ENCODE measurements at regions not wholly inside any gene's neighbourhood (a gene's known extent, or its start where the extent isn't known, plus 50 kb on each side); places are given as distances from the start of the nearest gene placed in this dataset.

- H3K36me3 ChIP-seq (ENCODE audit: insufficient read depth, low read length, poor library complexity, severe bottlenecking) = no peaks in the 10 kb centered on the region
- no peak for TF ChIP-seq EZH2 (IDR thresholded peaks at IDR 0.05; ENCODE audit: borderline replicate concordance, low read depth, low read length, poor library complexity, severe bottlenecking)
- no peak for TF ChIP-seq CTCF (conservative IDR thresholded peaks at IDR 0.05; ENCODE audit: low read depth, low read length)
- peaks cover 41% of the 10 kb centered on the region for H3K27me3 ChIP-seq (replicated peaks; ENCODE audit: insufficient read depth, low read depth, low read length, poor library complexity)
- BruUV-seq (replicated peaks) = no TSS peak
- H3K4me1 ChIP-seq (ENCODE audit: insufficient read depth, low read length, poor library complexity, severe bottlenecking) = no peaks in the 10 kb centered on the region
- no peaks in the 10 kb centered on the region for H3K9me3 ChIP-seq (ENCODE audit: low read depth, low read length, poor library complexity, severe bottlenecking)
- intact Hi-C loops (cut with micrococcal nuclease; ENCODE audit: unreplicated experiment) = no loop called here
- POLR2A ChIA-PET (ENCODE audit: low non-redundant PET) = no interaction called here
- no peak overlapping the region for H3K4me3 ChIP-seq (ENCODE audit: low read depth, low read length, poor library complexity, severe bottlenecking)
- no peak overlapping the region for H3K27ac ChIP-seq (ENCODE audit: low read depth, low read length, poor library complexity, severe bottlenecking)
- no peak for DNase-seq (ENCODE audit: low spot score)
- CTCF ChIA-PET = no interaction called here
Measured at GRCh38 chr2:51472783-51473182, 440.9 kb upstream of the NRXN1 start.

- ChIA-PET CTCF (no interaction called here), POLR2A (ENCODE audit: low non-redundant PET) (no interaction called here)
- H3K4me3 ChIP-seq (ENCODE audit: low read depth, low read length, poor library complexity, severe bottlenecking) = no peak overlapping the region
- H3K4me1 ChIP-seq (ENCODE audit: insufficient read depth, low read length, poor library complexity, severe bottlenecking) = no peaks in the 10 kb centered on the region
- no peak overlapping the region for H3K27ac ChIP-seq (ENCODE audit: low read depth, low read length, poor library complexity, severe bottlenecking)
- no TSS peak for BruUV-seq (replicated peaks)
- TF ChIP-seq EZH2 (IDR thresholded peaks at IDR 0.05; ENCODE audit: borderline replicate concordance, low read depth, low read length, poor library complexity, severe bottlenecking) (no peak), CTCF (conservative IDR thresholded peaks at IDR 0.05; ENCODE audit: low read depth, low read length) (no peak)
- no peaks in the 10 kb centered on the region for H3K9me3 ChIP-seq (ENCODE audit: low read depth, low read length, poor library complexity, severe bottlenecking)
- DNase-seq (ENCODE audit: low spot score) = no peak
- H3K36me3 ChIP-seq (ENCODE audit: insufficient read depth, low read length, poor library complexity, severe bottlenecking) = no peaks in the 10 kb centered on the region
- intact Hi-C loops (cut with micrococcal nuclease; ENCODE audit: unreplicated experiment) = no loop called here
- H3K27me3 ChIP-seq (replicated peaks; ENCODE audit: insufficient read depth, low read depth, low read length, poor library complexity) = peaks cover 41% of the 10 kb centered on the region
Measured at GRCh38 chr2:51472300-51472699, 440.4 kb upstream of the NRXN1 start.

GRCh38 chr2:51469102-51469501 is 437.2 kb upstream of the NRXN1 start:
- H3K27ac ChIP-seq (ENCODE audit: low read depth, low read length, poor library complexity, severe bottlenecking) = no peak overlapping the region
- BruUV-seq (replicated peaks) = no TSS peak
- H3K9me3 ChIP-seq (ENCODE audit: low read depth, low read length, poor library complexity, severe bottlenecking) = no peaks in the 10 kb centered on the region
- H3K36me3 ChIP-seq (ENCODE audit: insufficient read depth, low read length, poor library complexity, severe bottlenecking) = no peaks in the 10 kb centered on the region
- intact Hi-C loops (cut with micrococcal nuclease; ENCODE audit: unreplicated experiment) = no loop called here
- ChIA-PET POLR2A (ENCODE audit: low non-redundant PET) (no interaction called here), CTCF (no interaction called here)
- no peaks in the 10 kb centered on the region for H3K4me1 ChIP-seq (ENCODE audit: insufficient read depth, low read length, poor library complexity, severe bottlenecking)
- peaks cover 30% of the 10 kb centered on the region for H3K27me3 ChIP-seq (replicated peaks; ENCODE audit: insufficient read depth, low read depth, low read length, poor library complexity)
- no peak for TF ChIP-seq EZH2 (IDR thresholded peaks at IDR 0.05; ENCODE audit: borderline replicate concordance, low read depth, low read length, poor library complexity, severe bottlenecking)
- no peak for TF ChIP-seq CTCF (conservative IDR thresholded peaks at IDR 0.05; ENCODE audit: low read depth, low read length)
- no peak for DNase-seq (ENCODE audit: low spot score)
- H3K4me3 ChIP-seq (ENCODE audit: low read depth, low read length, poor library complexity, severe bottlenecking) = no peak overlapping the region
